Left kidney (tissue), 1 donor: ENCODE measurements at regions not wholly inside any gene's neighbourhood (a gene's known extent, or its start where the extent isn't known, plus 50 kb on each side); places are given as distances from the start of the nearest gene placed in this dataset.

Experiments used
- DNase-seq: peaks from one replicate; pipeline ENCODE4 v3.0.0-alpha.2; 2013

DNA sequence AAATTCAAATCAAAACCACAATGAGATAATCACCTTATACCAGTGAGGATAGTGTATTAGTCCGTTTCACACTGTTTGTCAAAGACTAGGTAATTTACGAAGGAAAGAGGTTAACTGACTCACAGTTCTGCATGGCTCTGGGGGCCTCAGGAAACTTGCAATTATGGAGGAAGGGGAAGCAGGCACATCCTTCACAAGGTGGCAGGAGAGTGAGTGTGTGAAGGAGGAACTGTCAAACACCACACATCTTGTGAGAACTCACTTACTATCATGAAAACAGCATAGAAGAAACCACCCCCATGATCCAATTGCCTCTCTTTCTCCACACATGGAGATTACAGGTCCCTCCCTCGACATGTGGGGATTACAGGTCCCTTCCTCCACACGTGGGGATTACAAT lies 54.7 kb upstream of the TRPC5 start:
- DNase-seq = no peak
